T-helper 1 cell treated with Interleukin-12 subunit alpha and Interleukin-12 subunit beta and Interleukin-4 antibody, amounts not matched to agents 30 ng/mL and 1 ng/mL, for 36 hours (primary cell): ENCODE measurements at regions not wholly inside any gene's neighbourhood (a gene's known extent, or its start where the extent isn't known, plus 50 kb on each side); places are given as distances from the start of the nearest gene placed in this dataset.
"Not testable (repeated sequence)": the region's sequence is repeated elsewhere in the genome, so short reads cannot be mapped to it uniquely, and the experiment has no call there.

Experiments
- intact Hi-C: fragments of 100-400 bp; cut with micrococcal nuclease; formaldehyde crosslinking; loops from one replicate; pipeline ENCODE4 v1.15.1; 2024

GRCh38 chr2:111356512-111357031 is 235.9 kb downstream of the BCL2L11 start:
- intact Hi-C loops: not testable (repeated sequence)

GRCh38 chr2:111365986-111366640 is 245.4 kb downstream of the BCL2L11 start:
- intact Hi-C loops: not testable (repeated sequence)

- intact Hi-C loops: not testable (repeated sequence)
Measured at GRCh38 chr2:111366641-111367029, 245.9 kb downstream of the BCL2L11 start.

- intact Hi-C loops: not testable (repeated sequence)
Measured at GRCh38 chr2:111367080-111367479, 246.4 kb downstream of the BCL2L11 start.

GRCh38 chr2:111367871-111368270 is 247.2 kb downstream of the BCL2L11 start:
- intact Hi-C loops: not testable (repeated sequence)

- intact Hi-C loops: not testable (repeated sequence)
Measured at GRCh38 chr2:111368288-111368687, 247.6 kb downstream of the BCL2L11 start.

GRCh38 chr2:111373060-111373459 is 252.3 kb downstream of the BCL2L11 start:
- intact Hi-C loops: not testable (repeated sequence)

- intact Hi-C loops: not testable (repeated sequence)
Measured at GRCh38 chr2:111373989-111374388, 253.3 kb downstream of the BCL2L11 start.

GRCh38 chr2:111374734-111375133 is 254.0 kb downstream of the BCL2L11 start:
- intact Hi-C loops: not testable (repeated sequence)

GRCh38 chr2:111375320-111375883 is 254.7 kb downstream of the BCL2L11 start:
- intact Hi-C loops: not testable (repeated sequence)

- intact Hi-C loops: not testable (repeated sequence)
Measured at GRCh38 chr2:111376272-111376970, 255.7 kb downstream of the BCL2L11 start.

- intact Hi-C loops: not testable (repeated sequence)
Measured at GRCh38 chr2:111376971-111377352, 256.2 kb downstream of the BCL2L11 start.

- intact Hi-C loops: not testable (repeated sequence)
Measured at GRCh38 chr2:111377386-111377959, 256.8 kb downstream of the BCL2L11 start.

GRCh38 chr2:111378348-111378747 is 257.6 kb downstream of the BCL2L11 start:
- intact Hi-C loops: not testable (repeated sequence)

- intact Hi-C loops: not testable (repeated sequence)
Measured at GRCh38 chr2:111380733-111381439, 260.2 kb downstream of the BCL2L11 start.

GRCh38 chr2:111381530-111382306 is 261.0 kb downstream of the BCL2L11 start:
- intact Hi-C loops: not testable (repeated sequence)

GRCh38 chr2:111382507-111382906 is 261.8 kb downstream of the BCL2L11 start:
- intact Hi-C loops: not testable (repeated sequence)

- intact Hi-C loops: not testable (repeated sequence)
Measured at GRCh38 chr2:111383311-111383710, 262.6 kb downstream of the BCL2L11 start.

GRCh38 chr2:111385226-111385957 is 264.7 kb downstream of the BCL2L11 start:
- intact Hi-C loops: not testable (repeated sequence)

GRCh38 chr2:111390605-111391004 is 269.9 kb downstream of the BCL2L11 start:
- intact Hi-C loops: not testable (repeated sequence)
